ENCODE measurements at regions not wholly inside any gene's neighbourhood (a gene's known extent, or its start where the extent isn't known, plus 50 kb on each side); places are given as distances from the start of the nearest gene placed in this dataset.

DNA sequence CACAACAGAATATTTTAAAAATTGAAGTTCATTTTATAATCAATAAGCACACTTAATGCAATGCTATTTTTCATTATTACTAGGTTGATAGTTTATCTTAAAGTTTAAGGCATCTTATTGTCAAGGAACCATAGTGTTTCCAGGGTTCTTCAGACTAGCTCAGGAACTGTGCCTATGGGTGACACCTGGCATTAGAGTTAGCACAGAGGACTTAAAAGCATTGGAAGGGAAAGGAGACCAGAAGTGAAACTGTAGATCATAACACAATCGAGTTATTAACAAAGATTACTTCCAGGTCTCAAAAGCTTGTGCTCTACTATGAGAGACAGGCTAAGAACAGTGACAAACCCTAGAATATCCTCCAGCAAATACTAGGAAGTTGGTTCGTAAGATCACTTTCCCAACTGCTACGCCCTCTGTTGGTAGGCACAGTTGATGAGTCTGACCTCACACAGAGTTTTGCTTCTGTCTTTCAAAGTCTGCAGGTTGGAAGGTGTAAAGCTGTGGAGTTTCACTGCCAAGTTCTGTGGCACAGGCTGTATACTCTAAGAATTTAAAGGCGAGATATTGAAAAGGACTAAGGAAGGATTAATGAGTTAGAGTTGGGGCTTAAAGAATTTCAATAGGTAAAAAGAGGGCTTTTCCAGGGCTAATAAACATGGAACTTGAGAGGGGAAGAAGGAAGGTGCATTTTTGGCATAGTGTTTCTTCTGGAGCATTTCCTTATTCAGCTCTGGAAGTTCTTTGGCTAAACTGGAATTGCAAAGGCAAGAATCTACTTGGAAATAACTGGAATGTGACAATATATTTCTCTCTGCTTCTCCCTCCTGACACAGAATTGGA lies 531.3 kb upstream of the JAG1 start:
- H3K79me2 ChIP-seq (replicated peaks; ENCODE audit: insufficient read depth, low read length): no peaks in the 10 kb centered on the region
- no peak overlapping the region for H3K4me3 ChIP-seq (ENCODE audit: low read length)
- H3K27ac ChIP-seq (ENCODE audit: low read length): no peak overlapping the region
- no peak overlapping the region for H3K9ac ChIP-seq (ENCODE audit: low read length)
- no peaks in the 10 kb centered on the region for H3F3A ChIP-seq (ENCODE audit: insufficient read depth, low read length, poor library complexity, severe bottlenecking)
- H3K36me3 ChIP-seq (ENCODE audit: insufficient read depth, low read length): no peaks in the 10 kb centered on the region
- H3K9me2 ChIP-seq (ENCODE audit: insufficient read depth, low read length): no peaks in the 10 kb centered on the region
- no peaks in the 10 kb centered on the region for H3K27me3 ChIP-seq (ENCODE audit: insufficient read depth, low read depth, low read length)
- H2AFZ ChIP-seq (ENCODE audit: low read depth, low read length): no peak overlapping the region
- TF ChIP-seq, protein P1, sequence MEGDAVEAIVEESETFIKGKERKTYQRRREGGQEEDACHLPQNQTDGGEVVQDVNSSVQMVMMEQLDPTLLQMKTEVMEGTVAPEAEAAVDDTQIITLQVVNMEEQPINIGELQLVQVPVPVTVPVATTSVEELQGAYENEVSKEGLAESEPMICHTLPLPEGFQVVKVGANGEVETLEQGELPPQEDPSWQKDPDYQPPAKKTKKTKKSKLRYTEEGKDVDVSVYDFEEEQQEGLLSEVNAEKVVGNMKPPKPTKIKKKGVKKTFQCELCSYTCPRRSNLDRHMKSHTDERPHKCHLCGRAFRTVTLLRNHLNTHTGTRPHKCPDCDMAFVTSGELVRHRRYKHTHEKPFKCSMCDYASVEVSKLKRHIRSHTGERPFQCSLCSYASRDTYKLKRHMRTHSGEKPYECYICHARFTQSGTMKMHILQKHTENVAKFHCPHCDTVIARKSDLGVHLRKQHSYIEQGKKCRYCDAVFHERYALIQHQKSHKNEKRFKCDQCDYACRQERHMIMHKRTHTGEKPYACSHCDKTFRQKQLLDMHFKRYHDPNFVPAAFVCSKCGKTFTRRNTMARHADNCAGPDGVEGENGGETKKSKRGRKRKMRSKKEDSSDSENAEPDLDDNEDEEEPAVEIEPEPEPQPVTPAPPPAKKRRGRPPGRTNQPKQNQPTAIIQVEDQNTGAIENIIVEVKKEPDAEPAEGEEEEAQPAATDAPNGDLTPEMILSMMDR (IDR thresholded peaks at IDR 0.05; ENCODE audit: poor library complexity, severe bottlenecking): peak; percentile 61
- TF ChIP-seq SMC3 (conservative IDR thresholded peaks at IDR 0.05; ENCODE audit: poor library complexity) (peak; percentile 59), RAD21 (conservative IDR thresholded peaks at IDR 0.05) (peak; percentile 56), MXI1 (conservative IDR thresholded peaks at IDR 0.05; ENCODE audit: poor library complexity, severe bottlenecking) (no peak)
- no peaks in the 10 kb centered on the region for H4K20me1 ChIP-seq (ENCODE audit: insufficient read depth)
- H3K9me3 ChIP-seq (ENCODE audit: low read length): no peaks in the 10 kb centered on the region
- no peak overlapping the region for H3K4me2 ChIP-seq (ENCODE audit: low read length)

DNA sequence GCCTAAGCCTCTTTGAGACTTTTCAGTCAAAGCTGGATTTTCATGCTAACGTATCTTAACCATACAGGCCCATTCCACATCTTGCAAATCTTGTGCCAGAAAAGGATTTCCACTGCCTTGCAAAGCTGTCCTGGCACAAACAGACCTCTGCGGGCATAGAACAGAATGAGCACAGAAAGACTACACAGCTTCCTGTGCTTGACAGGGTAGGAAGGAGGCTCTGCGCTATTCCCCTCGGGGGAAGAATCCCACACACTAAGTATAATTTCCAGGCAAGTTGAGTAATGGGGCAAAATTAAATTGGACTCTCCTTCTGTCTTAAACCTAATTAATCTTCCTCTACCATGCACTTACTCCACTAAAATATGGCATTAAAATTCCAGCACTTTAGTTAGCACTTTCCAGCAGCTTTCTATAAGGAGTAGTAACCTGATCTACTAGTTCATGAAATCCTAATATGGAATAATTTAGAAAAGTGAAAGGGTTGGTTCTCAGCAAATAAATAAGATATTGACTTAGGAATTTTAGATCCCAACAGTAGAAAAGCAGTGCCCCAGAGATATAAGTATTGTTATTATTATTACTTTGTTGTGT lies 532.1 kb upstream of the JAG1 start:
- Histone ChIP-seq H3K27ac (ENCODE audit: low read length) (no peak overlapping the region), H3K9ac (ENCODE audit: low read length) (no peak overlapping the region), H3K36me3 (ENCODE audit: insufficient read depth, low read length) (no peaks in the 10 kb centered on the region), H3K9me3 (ENCODE audit: low read length) (no peaks in the 10 kb centered on the region), H3K4me2 (ENCODE audit: low read length) (no peak overlapping the region), H3F3A (ENCODE audit: insufficient read depth, low read length, poor library complexity, severe bottlenecking) (no peaks in the 10 kb centered on the region), H4K20me1 (ENCODE audit: insufficient read depth) (no peaks in the 10 kb centered on the region), H3K9me2 (ENCODE audit: insufficient read depth, low read length) (no peaks in the 10 kb centered on the region), H3K27me3 (ENCODE audit: insufficient read depth, low read depth, low read length) (no peaks in the 10 kb centered on the region), H3K4me3 (ENCODE audit: low read length) (no peak overlapping the region), H3K79me2 (replicated peaks; ENCODE audit: insufficient read depth, low read length) (no peaks in the 10 kb centered on the region), H2AFZ (ENCODE audit: low read depth, low read length) (no peak overlapping the region)
- TF ChIP-seq, protein P1 (IDR thresholded peaks at IDR 0.05; ENCODE audit: poor library complexity, severe bottlenecking): no peak
- TF ChIP-seq POLR2AphosphoS5 (IDR thresholded peaks at IDR 0.05): no peak
- no peak for TF ChIP-seq EP300 (conservative IDR thresholded peaks at IDR 0.05; ENCODE audit: poor library complexity, severe bottlenecking)
- TF ChIP-seq MXI1 (conservative IDR thresholded peaks at IDR 0.05; ENCODE audit: poor library complexity, severe bottlenecking): no peak

DNA sequence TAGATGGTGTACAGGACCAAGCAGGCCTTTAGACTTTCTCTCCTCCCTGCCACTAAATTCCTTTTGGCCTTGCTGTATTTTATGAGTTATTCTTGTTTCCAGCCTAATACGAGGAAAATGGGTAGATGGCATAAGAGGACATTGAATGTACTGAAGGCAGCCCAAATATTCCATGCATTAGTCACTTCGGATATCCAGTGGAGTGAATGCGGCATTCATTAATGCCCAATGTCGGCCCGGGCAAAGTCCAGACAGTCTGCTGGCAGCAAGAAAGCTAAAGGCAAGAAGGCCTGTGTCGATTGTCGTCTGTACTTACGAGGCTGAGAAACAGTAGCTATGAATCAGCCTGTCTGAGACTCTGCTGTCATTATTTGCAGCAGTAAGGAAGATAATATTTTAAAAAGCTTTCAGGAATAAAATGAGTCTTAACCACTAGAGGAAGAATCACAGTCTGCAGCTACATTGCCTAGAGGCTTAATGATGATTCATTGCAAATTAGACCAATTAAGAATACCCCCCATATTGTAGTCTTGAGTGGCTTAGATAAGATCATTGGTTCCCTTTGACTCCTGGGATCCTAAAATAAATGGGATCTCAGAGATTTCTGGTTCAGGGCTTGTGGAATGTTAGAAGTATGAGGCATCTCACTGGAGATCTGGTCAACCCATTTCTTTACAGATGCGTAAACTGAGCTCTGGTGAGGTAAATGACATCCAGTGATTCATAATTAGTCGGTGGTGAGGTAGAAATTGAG lies 534.1 kb upstream of the JAG1 start:
- no peaks in the 10 kb centered on the region for H3K9me2 ChIP-seq (ENCODE audit: insufficient read depth, low read length)
- no peak overlapping the region for H3K9ac ChIP-seq (ENCODE audit: low read length)
- H3K4me3 ChIP-seq (ENCODE audit: low read length): no peak overlapping the region
- H3K79me2 ChIP-seq (replicated peaks; ENCODE audit: insufficient read depth, low read length): no peaks in the 10 kb centered on the region
- H3K27me3 ChIP-seq (ENCODE audit: insufficient read depth, low read depth, low read length): no peaks in the 10 kb centered on the region
- no peaks in the 10 kb centered on the region for H3K36me3 ChIP-seq (ENCODE audit: insufficient read depth, low read length)
- H4K20me1 ChIP-seq (ENCODE audit: insufficient read depth): no peaks in the 10 kb centered on the region
- H3F3A ChIP-seq (ENCODE audit: insufficient read depth, low read length, poor library complexity, severe bottlenecking): no peaks in the 10 kb centered on the region
- no peak overlapping the region for H3K4me2 ChIP-seq (ENCODE audit: low read length)
- no peak overlapping the region for H2AFZ ChIP-seq (ENCODE audit: low read depth, low read length)
- H3K27ac ChIP-seq (ENCODE audit: low read length): no peak overlapping the region
- H3K9me3 ChIP-seq (ENCODE audit: low read length): no peaks in the 10 kb centered on the region
- TF ChIP-seq RAD21 (conservative IDR thresholded peaks at IDR 0.05): no peak
- no peak for TF ChIP-seq SMC3 (conservative IDR thresholded peaks at IDR 0.05; ENCODE audit: poor library complexity)
- TF ChIP-seq MXI1 (conservative IDR thresholded peaks at IDR 0.05; ENCODE audit: poor library complexity, severe bottlenecking): no peak
- TF ChIP-seq, protein P1 (IDR thresholded peaks at IDR 0.05; ENCODE audit: poor library complexity, severe bottlenecking): no peak
- TF ChIP-seq, protein P2, sequence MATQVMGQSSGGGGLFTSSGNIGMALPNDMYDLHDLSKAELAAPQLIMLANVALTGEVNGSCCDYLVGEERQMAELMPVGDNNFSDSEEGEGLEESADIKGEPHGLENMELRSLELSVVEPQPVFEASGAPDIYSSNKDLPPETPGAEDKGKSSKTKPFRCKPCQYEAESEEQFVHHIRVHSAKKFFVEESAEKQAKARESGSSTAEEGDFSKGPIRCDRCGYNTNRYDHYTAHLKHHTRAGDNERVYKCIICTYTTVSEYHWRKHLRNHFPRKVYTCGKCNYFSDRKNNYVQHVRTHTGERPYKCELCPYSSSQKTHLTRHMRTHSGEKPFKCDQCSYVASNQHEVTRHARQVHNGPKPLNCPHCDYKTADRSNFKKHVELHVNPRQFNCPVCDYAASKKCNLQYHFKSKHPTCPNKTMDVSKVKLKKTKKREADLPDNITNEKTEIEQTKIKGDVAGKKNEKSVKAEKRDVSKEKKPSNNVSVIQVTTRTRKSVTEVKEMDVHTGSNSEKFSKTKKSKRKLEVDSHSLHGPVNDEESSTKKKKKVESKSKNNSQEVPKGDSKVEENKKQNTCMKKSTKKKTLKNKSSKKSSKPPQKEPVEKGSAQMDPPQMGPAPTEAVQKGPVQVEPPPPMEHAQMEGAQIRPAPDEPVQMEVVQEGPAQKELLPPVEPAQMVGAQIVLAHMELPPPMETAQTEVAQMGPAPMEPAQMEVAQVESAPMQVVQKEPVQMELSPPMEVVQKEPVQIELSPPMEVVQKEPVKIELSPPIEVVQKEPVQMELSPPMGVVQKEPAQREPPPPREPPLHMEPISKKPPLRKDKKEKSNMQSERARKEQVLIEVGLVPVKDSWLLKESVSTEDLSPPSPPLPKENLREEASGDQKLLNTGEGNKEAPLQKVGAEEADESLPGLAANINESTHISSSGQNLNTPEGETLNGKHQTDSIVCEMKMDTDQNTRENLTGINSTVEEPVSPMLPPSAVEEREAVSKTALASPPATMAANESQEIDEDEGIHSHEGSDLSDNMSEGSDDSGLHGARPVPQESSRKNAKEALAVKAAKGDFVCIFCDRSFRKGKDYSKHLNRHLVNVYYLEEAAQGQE (IDR thresholded peaks at IDR 0.05; ENCODE audit: borderline replicate concordance): no peak
- no peak for TF ChIP-seq EZH2 (IDR thresholded peaks at IDR 0.05; ENCODE audit: borderline replicate concordance, insufficient read depth, low read length, poor library complexity, severe bottlenecking)
- TF ChIP-seq EP300 (conservative IDR thresholded peaks at IDR 0.05; ENCODE audit: poor library complexity, severe bottlenecking): no peak

All from neural cell (in vitro differentiated cells).